Left ventricle myocardium inferior (tissue), 1 donor: ENCODE measurements at regions not wholly inside any gene's neighbourhood (a gene's known extent, or its start where the extent isn't known, plus 50 kb on each side); places are given as distances from the start of the nearest gene placed in this dataset.

Source experiments
- DNase-seq: peaks from one replicate; pipeline ENCODE4 v3.0.0-alpha.2; 2020
- H3K27ac ChIP-seq: fragments of 200-600 bp; replicated peaks from 2 replicates; pipeline ENCODE4 v1.8.0; 2021
- H3K27me3 ChIP-seq: fragments of 200-600 bp; 2 replicates; pipeline ENCODE4 v1.8.0; 2021; ENCODE audit warnings: low read depth
- H3K36me3 ChIP-seq: fragments of 200-600 bp; 2 replicates; pipeline ENCODE4 v1.8.0; 2021
- H3K4me1 ChIP-seq: fragments of 200-600 bp; 2 replicates; pipeline ENCODE4 v1.8.0; 2021
- H3K4me3 ChIP-seq: fragments of 200-600 bp; 2 replicates; pipeline ENCODE4 v1.8.0; 2021; ENCODE audit warnings: mild to moderate bottlenecking, moderate library complexity
- H3K9me3 ChIP-seq: fragments of 200-600 bp; replicated peaks from 2 replicates; pipeline ENCODE4 v1.8.0; 2021
- intact Hi-C: fragments of 100-400 bp; cut with micrococcal nuclease; formaldehyde crosslinking; loops from one replicate; pipeline ENCODE4 v1.11.0; 2022
- TF ChIP-seq, protein P1 (sequence below): fragments of 200-600 bp; IDR thresholded peaks from 2 replicates; pipeline ENCODE4 v1.8.0; 2021; ENCODE audit warnings: antibody characterized with exemption, mild to moderate bottlenecking, borderline replicate concordance
- donor health status: DM: no; HTN: yes; CAD: no; lungs with severe emphysema.

GRCh38 chr2:236990552-236990951 lies 95.1 kb upstream of the COPS8 start:
- DNase-seq: no peak
- Histone ChIP-seq H3K27ac (peak overlapping the region; percentile 74), H3K36me3 (no peaks in the 10 kb centered on the region), H3K9me3 (no peaks in the 10 kb centered on the region), H3K27me3 (peaks cover 16% of the 10 kb centered on the region), H3K4me3 (no peak overlapping the region), H3K4me1 (peaks cover 8% of the 10 kb centered on the region)
- intact Hi-C loops: no loop called here
- TF ChIP-seq, protein P1, sequence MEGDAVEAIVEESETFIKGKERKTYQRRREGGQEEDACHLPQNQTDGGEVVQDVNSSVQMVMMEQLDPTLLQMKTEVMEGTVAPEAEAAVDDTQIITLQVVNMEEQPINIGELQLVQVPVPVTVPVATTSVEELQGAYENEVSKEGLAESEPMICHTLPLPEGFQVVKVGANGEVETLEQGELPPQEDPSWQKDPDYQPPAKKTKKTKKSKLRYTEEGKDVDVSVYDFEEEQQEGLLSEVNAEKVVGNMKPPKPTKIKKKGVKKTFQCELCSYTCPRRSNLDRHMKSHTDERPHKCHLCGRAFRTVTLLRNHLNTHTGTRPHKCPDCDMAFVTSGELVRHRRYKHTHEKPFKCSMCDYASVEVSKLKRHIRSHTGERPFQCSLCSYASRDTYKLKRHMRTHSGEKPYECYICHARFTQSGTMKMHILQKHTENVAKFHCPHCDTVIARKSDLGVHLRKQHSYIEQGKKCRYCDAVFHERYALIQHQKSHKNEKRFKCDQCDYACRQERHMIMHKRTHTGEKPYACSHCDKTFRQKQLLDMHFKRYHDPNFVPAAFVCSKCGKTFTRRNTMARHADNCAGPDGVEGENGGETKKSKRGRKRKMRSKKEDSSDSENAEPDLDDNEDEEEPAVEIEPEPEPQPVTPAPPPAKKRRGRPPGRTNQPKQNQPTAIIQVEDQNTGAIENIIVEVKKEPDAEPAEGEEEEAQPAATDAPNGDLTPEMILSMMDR: no peak

DNA sequence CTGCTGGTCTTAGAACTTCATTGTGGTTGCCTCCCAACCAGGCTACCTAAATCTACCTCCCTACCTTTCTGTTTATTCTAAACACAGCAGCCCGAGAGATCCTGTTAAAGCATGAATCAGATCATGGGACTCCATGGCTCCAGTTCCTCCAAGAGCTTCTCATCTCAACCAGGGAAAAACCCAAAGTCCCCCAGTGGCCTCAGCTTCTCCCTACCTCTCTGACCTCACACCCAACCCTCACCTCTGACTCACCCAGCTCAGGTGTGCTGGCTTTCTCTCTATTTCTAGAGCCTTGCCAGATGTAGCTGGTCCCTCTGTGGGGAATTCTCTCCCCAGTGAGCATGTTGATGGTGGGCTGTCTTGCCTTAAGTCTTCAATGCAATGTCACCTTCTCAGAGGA lies 93.8 kb upstream of the COPS8 start:
- Histone ChIP-seq H3K9me3 (no peaks in the 10 kb centered on the region), H3K27me3 (peaks cover 28% of the 10 kb centered on the region), H3K36me3 (no peaks in the 10 kb centered on the region), H3K27ac (no peak overlapping the region), H3K4me3 (no peak overlapping the region), H3K4me1 (peaks cover 8% of the 10 kb centered on the region)
- TF ChIP-seq, protein P1: no peak
- intact Hi-C loops: no loop called here
- DNase-seq: no peak

- Histone ChIP-seq H3K36me3 (no peaks in the 10 kb centered on the region), H3K27me3 (peaks cover 34% of the 10 kb centered on the region), H3K9me3 (no peaks in the 10 kb centered on the region), H3K4me1 (peaks cover 8% of the 10 kb centered on the region), H3K4me3 (no peak overlapping the region), H3K27ac (no peak overlapping the region)
- intact Hi-C loops: no loop called here
- DNase-seq: no peak
- TF ChIP-seq, protein P1: no peak
These were observed 92.4 kb upstream of the COPS8 start for GRCh38 chr2:236993286-236993685.

GRCh38 chr2:236994361-236994760 lies 91.3 kb upstream of the COPS8 start:
- Histone ChIP-seq H3K36me3 (no peaks in the 10 kb centered on the region), H3K4me1 (peaks cover 2% of the 10 kb centered on the region), H3K27ac (no peak overlapping the region), H3K9me3 (no peaks in the 10 kb centered on the region), H3K27me3 (peaks cover 42% of the 10 kb centered on the region), H3K4me3 (no peak overlapping the region)
- no peak for DNase-seq
- intact Hi-C loops: no loop called here
- TF ChIP-seq, protein P1: no peak

DNA sequence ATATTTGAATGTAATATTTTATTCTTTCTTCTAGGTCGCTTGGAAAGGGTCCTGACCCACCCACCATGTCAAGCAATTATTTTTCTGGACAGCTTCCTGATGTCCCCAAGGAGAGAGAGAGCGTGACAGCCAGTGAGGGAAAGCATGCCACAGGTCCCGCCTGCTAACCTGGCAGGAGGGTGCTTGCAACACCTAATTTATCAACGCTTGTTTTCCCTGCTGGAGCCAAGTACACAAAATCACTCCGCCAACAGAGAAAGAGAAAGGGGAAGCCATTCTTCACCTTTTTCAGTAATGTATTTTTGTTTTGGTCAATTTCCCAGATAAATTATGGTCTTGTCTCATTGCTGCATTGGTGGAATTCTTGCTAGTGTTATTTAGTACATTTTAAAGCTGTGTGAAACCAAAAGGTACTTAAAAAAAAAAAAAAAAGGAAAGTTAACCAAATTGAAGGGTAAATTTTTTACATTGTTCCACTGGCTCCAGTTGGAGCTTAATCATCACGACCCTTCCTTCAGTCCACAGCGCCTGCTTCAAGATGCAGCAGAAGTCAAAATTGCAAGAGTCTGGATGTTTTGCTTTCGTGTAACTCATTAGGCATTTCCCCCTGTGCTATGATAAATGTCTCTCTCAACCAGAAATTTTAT lies 88.5 kb upstream of the COPS8 start:
- H3K4me1 ChIP-seq: no peaks in the 10 kb centered on the region
- no peaks in the 10 kb centered on the region for H3K9me3 ChIP-seq
- H3K27me3 ChIP-seq: peaks cover 40% of the 10 kb centered on the region
- DNase-seq: no peak
- TF ChIP-seq, protein P1: no peak
- no peak overlapping the region for H3K4me3 ChIP-seq
- intact Hi-C loops: no loop called here
- H3K36me3 ChIP-seq: no peaks in the 10 kb centered on the region
- no peak overlapping the region for H3K27ac ChIP-seq
